Endothelial cell of umbilical vein (primary cell): ENCODE measurements at regions not wholly inside any gene's neighbourhood (a gene's known extent, or its start where the extent isn't known, plus 50 kb on each side); places are given as distances from the start of the nearest gene placed in this dataset.

ENCODE experiments used
- BruUV-seq: library from RNA; stranded (reverse); fragments of 400-500 nt; replicated peaks from 2 replicates; lab custom pipeline; 2021; lab: Mats Ljungman, UMichigan
- CTCF ChIA-PET: fragments of 300-600, 350-600 bp; sonication (Branson Sonifier 250); formaldehyde crosslinking; loops from one replicate; lab custom pipeline; 2021; ENCODE audit warnings: antibody characterized with exemption, inconsistent platforms; lab: Charles Lee
- POLR2A ChIA-PET: fragments of 300-600, 350-600 bp; sonication (Branson Sonifier 250); formaldehyde crosslinking; loops from one replicate; lab custom pipeline; 2021; ENCODE audit warnings: antibody characterized with exemption, inconsistent platforms; lab: Charles Lee
- DNase-seq: peaks from one replicate; pipeline ENCODE4 v3.0.0-alpha.2; 2011; ENCODE audit warnings: low read depth, low spot score
- FAIRE-seq: peaks from 2 replicates; lab custom pipeline; 2011; peaks lifted over from hg19 to GRCh38; lab: Jason Lieb, UNC
- H2AFZ ChIP-seq: 2 replicates; pipeline ENCODE4 v1.6.0; 2012; ENCODE audit warnings: low read depth, low read length, control low read depth, inconsistent platforms
- H3K27ac ChIP-seq: 2 replicates; pipeline ENCODE4 v1.5.1; 2011; ENCODE audit warnings: low read depth, mild to moderate bottlenecking, control low read depth, low read length, moderate library complexity; ENCODE audit not compliant: insufficient read depth
- H3K27me3 ChIP-seq, 2 experiments: 2 replicates each; pipeline versions ENCODE4 v1.6.0 to v1.6.1; 2011; ENCODE audit warnings: low read length in 2 of 2, mixed read lengths in 1 of 2; ENCODE audit not compliant: control insufficient read depth in 2 of 2, insufficient read depth in 2 of 2
- H3K36me3 ChIP-seq, 2 experiments: 2 replicates in 1 of 2; 3 replicates in 1 of 2; pipeline ENCODE4 v1.5.1; 2011; ENCODE audit warnings: low read length in 2 of 2, mild to moderate bottlenecking in 1 of 2, moderate library complexity in 1 of 2; ENCODE audit not compliant: control insufficient read depth in 2 of 2, insufficient read depth in 2 of 2; ENCODE audit errors: extremely low read depth in 1 of 2
- H3K4me1 ChIP-seq: 3 replicates; pipeline ENCODE4 v1.5.1; 2011; ENCODE audit warnings: mild to moderate bottlenecking, low read length; ENCODE audit not compliant: control insufficient read depth, insufficient read depth; ENCODE audit errors: extremely low read depth
- H3K4me2 ChIP-seq: 2 replicates; pipeline ENCODE4 v1.6.1; 2011; ENCODE audit warnings: low read length, control low read depth, mixed read lengths; ENCODE audit not compliant: insufficient read depth
- H3K4me3 ChIP-seq, 3 experiments: fragments of 200-600 bp in 1 of 3; sonication (generic), shearing (Covaris generic) in 1 of 3; replicated peaks in 1 of 3; 2 replicates each; pipeline ENCODE4 v1.5.1; 2011 to 2016; ENCODE audit warnings: control low read depth in 3 of 3, low read length in 3 of 3, mild to moderate bottlenecking in 2 of 3, inconsistent platforms in 1 of 3, low read depth in 1 of 3, moderate library complexity in 1 of 3; ENCODE audit not compliant: insufficient read depth in 1 of 3
- H3K79me2 ChIP-seq: 2 replicates; pipeline ENCODE4 v1.6.0; 2012; ENCODE audit warnings: low read length, inconsistent platforms; ENCODE audit not compliant: control insufficient read depth, insufficient read depth
- H3K9ac ChIP-seq: replicated peaks from 2 replicates; pipeline ENCODE3; 2011; ENCODE audit warnings: low read length, control low read depth; ENCODE audit not compliant: insufficient read depth; ENCODE audit errors: extremely low read depth
- H3K9me1 ChIP-seq: replicated peaks from 3 replicates; pipeline ENCODE4 v1.6.0; 2011; ENCODE audit warnings: mild to moderate bottlenecking, low read length; ENCODE audit not compliant: control insufficient read depth, insufficient read depth; ENCODE audit errors: extremely low read depth
- H3K9me3 ChIP-seq: replicated peaks from 2 replicates; pipeline ENCODE4 v1.5.1; 2012; ENCODE audit warnings: low read length, inconsistent platforms; ENCODE audit not compliant: control insufficient read depth, insufficient read depth
- H4K20me1 ChIP-seq: replicated peaks from 2 replicates; pipeline ENCODE3; 2011; ENCODE audit warnings: mild to moderate bottlenecking, low read length; ENCODE audit not compliant: control insufficient read depth, insufficient read depth; ENCODE audit errors: extremely low read depth
- EZH2 ChIP-seq: IDR thresholded peaks from 2 replicates; pipeline ENCODE4 v1.6.1; 2012; ENCODE audit warnings: borderline replicate concordance, low read depth, mild to moderate bottlenecking, moderate library complexity, low read length, inconsistent platforms; ENCODE audit not compliant: severe bottlenecking
- FOS ChIP-seq: IDR thresholded peaks from 2 replicates; pipeline ENCODE4 v1.6.1; 2011; ENCODE audit warnings: mild to moderate bottlenecking, low read length, moderate library complexity, borderline replicate concordance; ENCODE audit not compliant: insufficient read depth
- GATA2 ChIP-seq: IDR thresholded peaks from 2 replicates; pipeline ENCODE4 v1.7.0; 2011; ENCODE audit warnings: low read depth, mild to moderate bottlenecking, moderate library complexity, mixed read lengths, low read length; ENCODE audit not compliant: insufficient read length, insufficient read depth
- JUN ChIP-seq: IDR thresholded peaks from 2 replicates; pipeline ENCODE4 v1.6.1; 2011; ENCODE audit warnings: borderline replicate concordance, low read depth; ENCODE audit not compliant: insufficient read length, insufficient read depth
- MYC ChIP-seq: IDR thresholded peaks from one replicate; pipeline ENCODE4 v1.6.1; 2011; ENCODE audit warnings: mild to moderate bottlenecking, low read depth, low read length
- POLR2A ChIP-seq: IDR thresholded peaks from 2 replicates; pipeline ENCODE4 v1.6.1; 2012; ENCODE audit warnings: low read depth, mild to moderate bottlenecking, control low read depth, low read length
- POLR2AphosphoS5 ChIP-seq: IDR thresholded peaks from 2 replicates; pipeline ENCODE4 v1.6.1; 2012; ENCODE audit warnings: low read depth, mild to moderate bottlenecking, control low read depth, low read length, moderate library complexity; ENCODE audit not compliant: insufficient read depth
- dilution Hi-C: fragments of 300-500 bp; cut with MboI; formaldehyde crosslinking; loops from one replicate; pipeline ENCODE4 v1.15.0; 2019; ENCODE audit warnings: low sequenced_read_pairs; ENCODE audit not compliant: extremely low pct_ligation_motif_present
- intact Hi-C: fragments of 100-400 bp; cut with micrococcal nuclease; formaldehyde crosslinking; loops from one replicate; pipeline ENCODE4 v1.10.0; 2022
- TF ChIP-seq, protein P1 (sequence below): IDR thresholded peaks from 2 replicates; pipeline ENCODE4 v1.6.1; 2011; ENCODE audit not compliant: insufficient read depth, insufficient read length
- TF ChIP-seq, protein P2 (sequence below), 2 donors: IDR thresholded peaks; 1 replicate in 1 of 2; 2 replicates in 1 of 2; pipeline ENCODE4 v1.5.1; 2011; ENCODE audit warnings: low read length in 2 of 2, mild to moderate bottlenecking in 2 of 2, moderate library complexity in 2 of 2, control low read depth in 1 of 2, inconsistent platforms in 1 of 2, low read depth in 1 of 2; ENCODE audit not compliant: insufficient read depth in 1 of 2; ENCODE audit errors: extremely low read depth in 1 of 2

DNA sequence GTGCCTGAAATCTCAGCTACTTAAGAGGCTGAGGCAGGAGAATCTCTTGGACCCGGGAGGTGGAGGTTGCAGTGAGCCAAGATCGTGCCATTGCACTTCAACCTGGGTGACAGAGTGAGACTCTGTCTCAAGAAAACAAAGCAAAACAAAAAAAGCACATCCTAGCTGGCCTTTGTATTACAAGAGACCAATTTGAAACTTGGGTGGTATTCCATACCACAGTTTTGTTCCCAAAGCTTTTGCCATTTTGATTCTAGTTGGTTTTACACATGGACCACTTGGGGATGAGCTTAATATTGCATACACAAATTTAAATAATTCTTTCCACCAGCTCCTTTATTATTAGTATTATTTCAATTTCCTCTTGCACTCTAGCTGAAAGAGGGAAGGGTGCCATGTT lies 276.9 kb upstream of the SLC16A7 start:
- FAIRE-seq, result no peak

More for the DNA sequence above, 276.9 kb upstream of the SLC16A7 start:
- Histone ChIP-seq H3K9me3 (no peaks in the 10 kb centered on the region), H3K79me2 (no peaks in the 10 kb centered on the region), H3K4me1 (no peaks in the 10 kb centered on the region), H3K27ac (no peak overlapping the region), H2AFZ (no peak overlapping the region), H4K20me1 (no peaks in the 10 kb centered on the region), H3K9ac (no peak overlapping the region), H3K27me3 (no peaks in the 10 kb centered on the region), H3K36me3 (no peaks in the 10 kb centered on the region), H3K4me2 (no peak overlapping the region), H3K9me1 (no peaks in the 10 kb centered on the region), H3K4me3 (no peak overlapping the region)
- dilution Hi-C loops (no loop called here), intact Hi-C loops (no loop called here)
- TF ChIP-seq, protein P1, sequence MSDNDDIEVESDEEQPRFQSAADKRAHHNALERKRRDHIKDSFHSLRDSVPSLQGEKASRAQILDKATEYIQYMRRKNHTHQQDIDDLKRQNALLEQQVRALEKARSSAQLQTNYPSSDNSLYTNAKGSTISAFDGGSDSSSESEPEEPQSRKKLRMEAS, result no peak
- TF ChIP-seq JUN (no peak), POLR2AphosphoS5 (no peak), FOS (no peak), GATA2 (no peak), POLR2A (no peak), EZH2 (no peak), MYC (no peak)
- TF ChIP-seq, protein P2, sequence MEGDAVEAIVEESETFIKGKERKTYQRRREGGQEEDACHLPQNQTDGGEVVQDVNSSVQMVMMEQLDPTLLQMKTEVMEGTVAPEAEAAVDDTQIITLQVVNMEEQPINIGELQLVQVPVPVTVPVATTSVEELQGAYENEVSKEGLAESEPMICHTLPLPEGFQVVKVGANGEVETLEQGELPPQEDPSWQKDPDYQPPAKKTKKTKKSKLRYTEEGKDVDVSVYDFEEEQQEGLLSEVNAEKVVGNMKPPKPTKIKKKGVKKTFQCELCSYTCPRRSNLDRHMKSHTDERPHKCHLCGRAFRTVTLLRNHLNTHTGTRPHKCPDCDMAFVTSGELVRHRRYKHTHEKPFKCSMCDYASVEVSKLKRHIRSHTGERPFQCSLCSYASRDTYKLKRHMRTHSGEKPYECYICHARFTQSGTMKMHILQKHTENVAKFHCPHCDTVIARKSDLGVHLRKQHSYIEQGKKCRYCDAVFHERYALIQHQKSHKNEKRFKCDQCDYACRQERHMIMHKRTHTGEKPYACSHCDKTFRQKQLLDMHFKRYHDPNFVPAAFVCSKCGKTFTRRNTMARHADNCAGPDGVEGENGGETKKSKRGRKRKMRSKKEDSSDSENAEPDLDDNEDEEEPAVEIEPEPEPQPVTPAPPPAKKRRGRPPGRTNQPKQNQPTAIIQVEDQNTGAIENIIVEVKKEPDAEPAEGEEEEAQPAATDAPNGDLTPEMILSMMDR (IDR thresholded peaks at IDR 0.05; ENCODE audit: extremely low read depth in 1 of 2, insufficient read depth in 1 of 2, low read depth in 1 of 2, low read length in 2 of 2), result no peak
- ChIA-PET POLR2A (no interaction called here), CTCF (no interaction called here)
- DNase-seq, result no peak
- BruUV-seq, result no TSS peak
